ENCODE measurements at regions not wholly inside any gene's neighbourhood (a gene's known extent, or its start where the extent isn't known, plus 50 kb on each side); places are given as distances from the start of the nearest gene placed in this dataset.

- no peak for TF ChIP-seq CTCF (IDR thresholded peaks at IDR 0.05 in 4 of 5, conservative IDR thresholded peaks at IDR 0.05 in 1 of 5)
- TF ChIP-seq POLR2A (IDR thresholded peaks at IDR 0.05) = no peak
These were observed 214.9 kb downstream of the FGF9 start for GRCh38 chr13:21885714-21886224.

Data from gastrocnemius medialis (tissue), 4 donors.